ENCODE measurements at regions not wholly inside any gene's neighbourhood (a gene's known extent, or its start where the extent isn't known, plus 50 kb on each side); places are given as distances from the start of the nearest gene placed in this dataset.

DNA sequence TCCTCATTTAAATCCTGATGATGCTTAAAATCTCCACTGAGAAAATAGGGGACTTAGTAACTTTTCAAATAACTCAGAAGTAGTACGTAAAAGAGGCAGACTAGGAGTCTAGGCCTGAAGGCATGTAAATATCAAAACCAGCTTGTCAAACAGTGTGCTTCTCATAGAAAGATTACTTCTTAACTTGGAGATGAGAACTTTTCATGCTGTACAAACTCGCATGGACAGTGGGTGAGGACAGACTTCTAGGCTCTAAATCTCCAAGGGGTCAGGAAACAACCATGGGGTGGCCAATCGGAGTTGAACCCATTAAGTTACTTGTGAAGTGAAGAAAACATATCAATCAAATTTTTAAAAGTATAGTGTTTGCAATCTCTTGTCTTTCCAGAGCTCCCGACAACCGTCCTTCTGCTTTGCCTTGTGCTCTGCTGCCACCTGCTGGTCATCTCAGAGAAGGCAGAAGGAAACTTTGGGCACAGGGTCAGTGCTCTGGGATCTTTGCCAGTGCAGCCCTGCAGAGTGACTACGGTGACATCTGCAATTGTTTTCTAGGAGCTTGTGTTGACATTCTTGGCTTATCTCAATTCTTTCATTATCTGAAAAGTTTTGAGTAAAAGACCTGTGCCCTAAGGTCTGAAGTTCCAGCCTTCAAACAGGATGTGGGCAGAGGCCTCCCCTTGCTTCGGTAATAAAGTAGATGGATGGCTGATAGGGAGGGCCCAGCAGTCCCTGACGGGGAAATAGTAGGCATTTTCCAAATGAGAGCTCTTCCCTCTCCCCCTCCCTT lies 105.1 kb upstream of the PDE4B start:
- peak; percentile 86 to 91 for DNase-seq

DNA sequence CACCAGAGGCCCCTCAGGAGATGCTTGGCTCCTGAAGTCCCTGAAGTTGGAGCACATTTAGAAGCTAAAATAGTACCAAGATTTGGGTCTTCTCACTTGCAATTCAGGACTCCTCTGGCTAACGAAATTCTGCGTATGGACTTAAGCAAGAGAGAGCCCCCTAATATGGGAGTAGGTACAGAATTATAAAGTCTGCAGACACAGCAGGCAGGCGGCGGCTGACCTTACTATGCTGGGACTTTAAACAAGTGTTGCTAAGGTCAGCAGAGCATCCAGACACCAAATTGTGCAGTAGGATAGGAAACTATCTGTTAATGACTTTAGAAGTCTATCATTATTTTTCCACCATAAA lies 104.5 kb upstream of the PDE4B start:
- DNase-seq, result no peak

DNA sequence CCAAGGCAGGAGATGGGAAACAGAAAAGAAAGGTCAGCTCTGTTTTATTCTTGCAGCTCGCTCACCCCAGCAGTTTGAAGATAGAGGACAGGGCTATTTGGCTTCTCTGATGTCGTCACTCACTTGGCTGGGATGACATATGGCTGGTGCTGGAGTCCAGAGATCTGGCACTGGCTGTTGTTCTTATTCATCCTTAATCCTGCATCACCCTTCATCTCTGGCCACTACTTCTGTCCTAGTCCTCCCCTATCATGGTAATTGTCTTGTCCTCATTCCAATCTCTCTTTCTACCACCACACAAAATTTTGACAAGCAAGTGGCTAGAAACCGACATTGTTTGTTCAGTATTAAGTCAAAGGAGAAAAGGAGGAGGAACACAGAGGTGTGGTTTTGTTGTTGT lies 103.8 kb upstream of the PDE4B start:
- DNase-seq, result no peak

DNA sequence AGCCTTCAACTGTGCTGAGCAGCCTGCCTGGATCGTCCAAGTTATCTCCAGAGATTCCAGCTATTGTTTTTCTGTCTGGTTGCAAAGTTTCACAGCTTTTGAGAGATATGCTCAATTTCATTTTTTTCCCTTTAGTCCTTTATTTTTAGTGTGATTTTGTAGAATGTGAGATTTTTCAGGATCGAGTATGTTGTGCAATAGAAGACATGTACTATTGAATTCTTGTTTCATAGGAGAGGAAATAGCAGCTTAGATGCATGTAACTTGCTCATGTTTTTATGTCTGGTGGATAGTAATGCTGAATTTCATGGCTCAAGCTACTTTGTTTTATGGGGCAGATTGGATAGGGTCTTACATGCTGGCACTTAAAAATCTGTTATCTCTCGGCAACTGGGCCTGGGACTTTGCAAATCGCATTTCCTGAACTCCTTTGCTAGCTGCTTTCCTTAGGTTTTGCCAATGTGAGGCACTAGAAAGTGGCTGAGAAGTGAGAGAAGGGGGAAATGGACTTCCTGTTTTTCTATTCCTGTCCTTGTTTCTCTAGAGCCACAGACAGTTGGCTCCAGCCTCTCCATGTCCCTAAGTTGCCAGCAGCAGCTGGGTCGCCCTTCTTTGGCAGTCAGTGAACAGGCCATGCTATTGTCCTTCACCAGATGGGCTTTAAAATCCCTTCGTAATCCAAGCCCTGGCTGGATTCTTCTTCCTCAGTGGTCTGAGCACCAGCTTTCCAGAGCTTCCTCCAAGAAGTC lies 101.4 kb upstream of the PDE4B start:
- DNase-seq, result no peak

DNA sequence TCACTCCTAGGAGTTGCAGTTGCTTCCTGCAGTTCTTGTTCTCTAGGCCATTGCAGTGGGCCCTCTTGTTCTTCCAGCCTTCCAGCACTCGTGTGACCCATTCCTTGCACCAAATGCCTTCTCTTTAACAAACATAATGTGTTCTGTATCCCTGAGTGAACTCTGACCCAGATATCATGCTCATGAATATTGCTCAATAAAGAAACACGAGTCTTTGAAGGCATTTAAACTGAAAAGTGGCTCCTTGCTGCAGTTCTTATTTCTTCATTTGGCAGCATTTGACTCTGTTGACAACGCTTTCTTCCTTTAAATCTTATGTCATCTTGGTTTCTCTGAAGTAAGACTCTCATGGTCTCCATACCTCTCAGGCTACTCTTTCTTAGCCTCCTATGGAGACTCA lies 100.7 kb upstream of the PDE4B start:
- no peak for DNase-seq

DNA sequence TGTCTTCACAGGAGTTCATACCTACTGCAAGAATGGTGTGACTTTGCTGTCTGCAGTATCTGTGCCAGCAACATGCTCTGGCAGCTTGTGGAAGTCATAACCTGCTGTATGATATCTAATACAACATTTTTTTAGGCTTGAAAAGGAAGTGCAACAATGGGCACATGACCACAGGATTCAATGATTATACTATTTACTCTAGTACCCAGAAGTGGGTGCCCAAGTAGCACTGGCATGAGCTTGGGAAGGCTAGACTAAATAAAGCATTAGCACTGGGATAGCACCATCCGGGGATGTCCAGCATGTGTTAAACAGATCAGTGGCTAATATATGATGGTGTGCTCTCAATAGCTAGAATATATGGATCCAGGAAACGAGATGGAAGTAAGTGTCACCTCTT lies 98.6 kb upstream of the PDE4B start:
- DNase-seq, result no peak

DNA sequence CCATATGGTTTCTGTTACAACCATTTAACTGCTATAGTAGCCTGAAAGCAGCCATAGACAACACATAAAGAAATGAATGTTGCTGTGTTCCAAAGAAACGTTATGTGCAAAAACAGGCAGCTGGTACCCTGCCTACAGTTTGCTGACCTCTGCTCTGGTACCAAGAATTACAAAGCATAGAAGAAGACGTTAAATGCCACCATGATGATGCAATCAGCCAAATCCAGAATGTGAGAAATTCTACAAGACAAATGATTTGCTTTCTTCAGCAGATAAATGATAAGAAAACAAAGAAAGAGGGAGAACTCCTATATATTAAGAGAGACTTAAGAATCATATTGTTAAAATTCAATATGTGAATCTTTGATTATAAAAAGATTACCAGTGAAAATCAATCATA lies 97.8 kb upstream of the PDE4B start:
- no peak for DNase-seq

DNA sequence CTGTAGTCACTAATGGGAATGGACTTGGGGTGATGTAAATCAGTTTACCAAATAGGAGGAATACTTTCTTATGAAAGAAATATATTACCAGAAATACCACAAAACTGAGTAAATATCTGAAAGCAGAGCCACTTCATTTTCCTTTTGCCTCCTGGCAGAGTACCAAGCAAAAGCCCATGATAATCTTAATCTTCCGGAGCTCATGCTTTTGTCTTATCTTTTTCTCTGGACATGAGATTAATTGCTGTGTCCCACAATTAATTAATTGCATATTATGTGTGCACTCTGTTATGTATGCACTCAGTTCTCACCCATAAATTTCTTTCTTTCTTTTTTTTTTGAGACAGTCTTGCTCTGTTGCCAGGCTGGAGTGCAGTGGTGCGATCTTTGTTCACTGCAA lies 94.1 kb upstream of the PDE4B start:
- no peak for DNase-seq

DNA sequence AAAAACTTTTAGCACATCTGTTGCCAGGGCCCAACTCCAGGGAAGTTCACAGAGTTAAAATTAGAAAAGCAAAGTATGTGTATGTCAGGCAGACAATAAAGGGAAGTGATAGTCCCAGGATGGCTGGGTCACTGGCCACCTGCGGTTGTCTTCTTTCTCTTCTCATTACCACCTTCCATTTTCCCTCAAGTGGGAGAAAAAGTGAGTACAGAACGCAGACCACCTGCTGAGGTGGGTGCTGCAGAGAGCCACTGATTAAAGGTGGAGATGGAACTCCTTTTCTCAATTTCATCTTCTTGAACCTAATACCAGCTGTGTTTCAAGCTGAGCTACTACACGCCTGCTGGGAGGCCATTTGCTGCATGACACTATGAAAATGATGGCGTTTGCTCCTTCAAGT lies 88.8 kb upstream of the PDE4B start:
- DNase-seq, result no peak

DNA sequence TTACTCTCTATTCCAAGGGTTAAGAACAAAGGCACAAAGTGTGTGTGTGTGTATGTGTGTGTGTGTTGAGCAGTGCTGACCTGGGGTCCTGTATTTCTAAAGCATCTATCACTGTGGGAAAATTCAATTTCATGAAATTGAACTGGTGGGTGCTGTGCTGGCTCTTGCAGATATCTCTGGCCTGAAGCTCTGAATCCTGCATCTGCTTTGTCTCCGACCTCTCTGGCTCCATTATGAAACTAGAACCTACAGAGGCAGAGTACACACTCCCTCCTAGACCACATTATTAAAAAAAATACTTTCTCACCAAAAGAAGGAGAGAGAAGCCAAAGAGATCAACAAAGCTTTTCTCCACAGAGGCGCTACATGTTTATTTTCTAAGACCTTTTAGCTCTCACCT lies 88.4 kb upstream of the PDE4B start:
- no peak for DNase-seq

DNA sequence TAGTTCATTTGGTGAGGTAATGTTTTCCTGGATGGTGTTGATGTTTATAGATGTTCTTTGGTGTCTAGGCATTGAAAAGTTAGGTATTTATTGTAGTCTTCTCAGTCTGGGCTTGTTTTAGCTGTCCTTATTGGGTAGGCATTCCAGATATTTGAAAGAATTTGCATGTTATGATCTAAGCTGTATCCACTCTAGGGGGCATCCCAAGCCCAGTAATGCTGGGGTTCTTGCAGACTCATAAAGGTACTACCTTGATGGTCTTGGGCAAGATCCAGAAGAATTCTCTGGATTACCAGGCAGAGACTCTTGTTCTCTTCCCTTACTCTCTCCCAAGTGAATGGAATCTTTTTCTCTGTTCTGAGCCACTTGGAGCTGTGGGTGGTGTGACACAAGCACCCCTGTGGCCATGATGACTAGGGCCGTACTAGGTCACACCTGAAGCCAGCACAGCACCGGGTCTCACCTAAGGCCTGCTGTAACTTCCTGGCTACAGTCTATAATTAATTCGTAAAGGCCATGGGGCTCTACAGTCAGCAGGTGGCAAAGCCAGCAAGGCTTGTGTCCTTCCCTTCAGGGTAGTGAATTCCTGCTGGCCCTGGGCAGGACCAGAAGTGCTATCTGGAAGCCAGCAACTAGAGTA lies 74.8 kb upstream of the PDE4B start:
- DNase-seq, result no peak

DNA sequence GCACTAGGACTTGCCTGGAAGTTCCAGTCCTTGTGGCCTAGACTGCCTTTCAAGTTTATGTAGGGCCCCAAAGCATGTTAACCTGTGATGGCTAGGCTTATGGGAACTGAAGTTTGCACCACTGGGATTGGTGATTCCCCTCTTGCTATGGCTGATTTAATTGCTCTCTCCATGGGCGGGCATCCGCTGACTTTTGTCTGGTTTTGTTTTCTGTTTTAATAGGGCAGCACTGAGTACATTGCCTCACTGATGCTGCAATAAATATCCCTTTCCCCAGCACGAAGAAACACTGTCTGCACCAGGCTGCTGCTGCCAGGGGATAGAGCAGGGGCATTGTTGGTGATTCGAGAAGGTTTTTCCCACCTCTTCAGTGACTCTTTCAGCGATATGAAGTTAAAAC lies 73.3 kb upstream of the PDE4B start:
- no peak for DNase-seq

DNA sequence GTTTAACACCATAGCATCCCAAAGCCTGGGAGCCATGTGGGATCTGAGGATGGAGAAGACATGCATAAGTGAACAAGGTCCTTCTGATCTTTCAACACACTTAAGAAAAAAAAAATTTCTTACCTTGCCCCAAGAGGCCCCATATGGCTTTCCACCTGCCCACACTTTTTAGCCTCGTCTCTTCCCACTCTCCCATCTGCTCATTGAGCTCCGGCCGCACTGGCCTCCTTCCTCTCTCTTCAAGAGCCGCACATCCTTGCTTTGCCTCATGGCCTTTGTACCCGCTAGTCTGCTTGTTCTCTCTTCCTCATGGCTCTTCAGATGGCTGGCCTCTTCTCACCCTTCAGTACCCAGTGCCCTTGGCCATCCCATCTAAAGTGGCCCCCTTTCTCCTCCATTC lies 70.2 kb upstream of the PDE4B start:
- DNase-seq, result no peak

DNA sequence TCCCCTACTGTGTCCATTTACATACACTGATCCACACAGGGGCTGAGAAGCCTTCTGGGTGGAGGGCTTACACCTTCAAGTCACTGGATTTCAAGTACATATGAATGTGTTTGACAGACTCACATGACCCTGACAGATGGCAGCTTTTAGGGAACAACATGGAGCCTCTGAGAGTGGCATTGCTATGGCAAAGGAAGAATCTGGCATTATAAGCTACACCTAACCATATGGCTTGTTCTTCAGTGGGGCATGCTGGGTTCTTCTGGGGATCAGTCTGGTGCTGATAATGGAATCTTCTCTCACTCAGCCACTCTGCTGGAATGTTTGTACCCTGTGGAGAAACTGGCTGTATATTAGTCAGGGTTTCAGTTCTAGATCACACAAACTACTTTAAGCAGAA lies 68.5 kb upstream of the PDE4B start:
- DNase-seq, result no peak

DNA sequence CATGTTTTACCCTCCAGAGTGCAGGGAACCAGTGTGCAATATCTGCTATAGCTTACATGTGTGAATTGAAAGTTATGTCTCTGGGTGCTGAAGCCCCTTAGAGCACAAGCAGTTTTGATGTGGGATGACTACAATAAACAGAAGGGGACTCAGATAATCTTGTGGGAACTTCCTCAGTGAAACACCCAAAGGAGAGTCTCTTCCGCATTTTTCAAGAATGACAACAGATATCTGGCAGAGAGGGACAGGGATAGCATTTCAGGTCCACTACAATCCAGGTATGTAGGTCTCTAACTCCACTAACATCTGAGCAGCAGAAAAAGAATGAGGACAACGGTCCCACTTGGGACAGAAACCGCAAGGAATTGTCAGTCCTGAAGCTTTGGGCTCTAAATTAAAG lies 67.6 kb upstream of the PDE4B start:
- no peak for DNase-seq

DNA sequence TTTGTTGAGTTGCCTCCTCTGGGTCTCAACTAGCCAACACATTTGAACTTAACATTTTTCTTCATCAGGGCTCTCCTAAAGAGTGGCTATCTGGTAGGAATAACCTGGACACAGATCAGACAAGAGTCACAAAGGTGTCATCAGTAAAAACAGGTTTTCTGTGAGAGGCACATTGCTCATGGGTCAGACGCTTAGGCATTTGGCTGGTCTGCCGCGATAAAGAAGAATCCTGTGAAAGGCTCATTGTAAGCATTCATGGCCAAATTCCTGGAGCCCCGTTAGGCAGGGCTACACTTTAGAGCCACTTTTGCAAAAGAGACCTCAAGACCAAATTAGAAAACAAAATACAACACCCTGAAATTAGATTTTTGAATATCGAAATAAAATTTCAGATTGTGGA lies 64.2 kb upstream of the PDE4B start:
- no peak for DNase-seq

DNA sequence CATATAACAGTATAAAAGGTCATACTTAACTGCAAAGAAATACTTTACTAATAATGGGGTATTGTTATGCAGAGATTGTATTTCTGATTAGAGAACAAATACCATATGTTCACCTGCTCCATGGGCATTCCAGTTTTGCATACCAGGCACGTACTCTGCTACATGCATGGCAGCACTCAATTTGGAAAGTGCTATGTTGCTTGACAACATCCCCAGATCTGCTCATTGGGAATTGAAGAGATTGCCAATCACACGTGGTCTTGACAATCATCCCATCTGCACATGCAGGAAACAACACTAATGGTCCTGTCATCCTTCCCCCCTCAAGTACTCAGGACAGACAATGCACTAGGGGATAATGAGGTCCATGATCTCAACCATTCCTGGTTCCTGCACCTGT lies 63.4 kb upstream of the PDE4B start:
- DNase-seq, result no peak

DNA sequence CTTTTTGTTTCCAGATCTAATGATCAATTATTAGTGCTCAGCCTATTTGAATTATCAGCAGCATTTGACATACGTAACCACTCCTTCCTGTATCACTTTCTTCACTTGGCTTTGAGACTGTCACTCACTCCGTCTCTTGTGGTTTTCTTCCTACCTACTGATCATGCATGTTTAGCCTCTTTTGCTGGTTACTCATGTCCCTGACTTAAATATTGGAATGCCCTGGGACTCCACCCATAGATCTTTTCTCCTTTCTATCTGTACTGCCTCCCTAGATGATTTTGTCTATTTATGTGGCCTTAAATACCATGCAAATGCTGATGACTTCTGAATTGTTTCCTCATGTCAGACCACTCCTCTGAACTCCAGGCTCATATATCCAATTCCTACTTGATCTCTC lies 57.7 kb upstream of the PDE4B start:
- no peak for DNase-seq

DNA sequence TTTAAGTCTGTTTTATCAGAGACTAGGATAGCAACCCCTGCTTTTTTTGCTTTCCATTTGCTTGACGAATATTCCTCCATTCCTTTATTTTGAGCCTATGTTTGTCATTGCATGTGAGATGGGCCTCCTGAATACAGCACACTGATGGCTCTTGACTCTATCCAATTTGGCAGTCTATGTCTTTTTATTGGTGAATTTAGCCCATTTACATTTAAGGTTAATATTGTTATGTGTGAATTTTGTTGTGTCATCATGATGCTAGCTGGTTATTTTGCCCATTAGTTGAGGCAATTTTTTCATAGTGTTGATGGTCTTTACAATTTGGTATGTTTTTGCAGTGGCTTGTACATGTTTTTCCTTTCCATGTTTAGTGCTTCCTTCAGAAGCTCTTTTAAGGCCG lies 50.7 kb upstream of the PDE4B start:
- no peak for DNase-seq

Data from activated T-cell treated with anti-CD3 and anti-CD28 coated beads, Interleukin-2, amount 50 U/mL, for 48 hours (primary cell).